ENCODE measurements at regions not wholly inside any gene's neighbourhood (a gene's known extent, or its start where the extent isn't known, plus 50 kb on each side); places are given as distances from the start of the nearest gene placed in this dataset.

- intact Hi-C loops (cut with micrococcal nuclease; ENCODE audit: unreplicated experiment), result no loop called here
- in situ Hi-C loops (cut with HindIII; ENCODE audit: low pct_unique_long_range_greater_than_20kb, low sequenced_read_pairs), result no loop called here
- peak; percentile 90 for ATAC-seq
- H3K27me3 ChIP-seq (ENCODE audit: control insufficient read depth, insufficient read depth, low read length), result no peaks in the 10 kb centered on the region; the same call in 1 of the 2 replicates
- no peak for DNase-seq (ENCODE audit: low read depth, low spot score)
- no peaks in the 10 kb centered on the region for H3K9me3 ChIP-seq (ENCODE audit: control insufficient read depth, insufficient read depth, low read depth, low read length)
- CTCF ChIA-PET, result no interaction called here
- no peak overlapping the region for H3K4me3 ChIP-seq (ENCODE audit: low read depth in 2 of 2, low read length in 2 of 2)
- no peak overlapping the region for H3K27ac ChIP-seq (ENCODE audit: low read length)
- BruUV-seq (replicated peaks), result no TSS peak
- no peaks in the 10 kb centered on the region for H3K4me1 ChIP-seq (ENCODE audit: control insufficient read depth, insufficient read depth, low read length)
- H3K36me3 ChIP-seq (ENCODE audit: control insufficient read depth, insufficient read depth, low read length), result no peaks in the 10 kb centered on the region
- TF ChIP-seq REST (IDR thresholded peaks at IDR 0.05; ENCODE audit: insufficient read depth in 1 of 2, low read depth in 2 of 2, low read length in 1 of 2), result no peak
- no peak for TF ChIP-seq SIN3A (IDR thresholded peaks at IDR 0.05; ENCODE audit: borderline replicate concordance, insufficient read depth, low read depth, low read length)
- TF ChIP-seq TCF7L2 (IDR thresholded peaks at IDR 0.05; ENCODE audit: low read depth, low read length), result no peak
- no peak for TF ChIP-seq POLR2AphosphoS5 (IDR thresholded peaks at IDR 0.05; ENCODE audit: low read depth, low read length)
- no peak for TF ChIP-seq CTCF (IDR thresholded peaks at IDR 0.05)
- POLR2A ChIA-PET, result no interaction called here
Measured at GRCh38 chr11:19441752-19442553, 201.2 kb upstream of the E2F8 start.

GRCh38 chr11:19441288-19441687, 200.5 kb upstream of the E2F8 start:
- no TSS peak for BruUV-seq (replicated peaks)
- POLR2A ChIA-PET, result no interaction called here

More at GRCh38 chr11:19441288-19441687, 200.5 kb upstream of the E2F8 start:
- DNase-seq (ENCODE audit: low read depth, low spot score) (no peak), ATAC-seq (no peak)
- TF ChIP-seq TCF7L2 (IDR thresholded peaks at IDR 0.05; ENCODE audit: low read depth, low read length) (no peak), POLR2AphosphoS5 (IDR thresholded peaks at IDR 0.05; ENCODE audit: low read depth, low read length) (no peak), SIN3A (IDR thresholded peaks at IDR 0.05; ENCODE audit: borderline replicate concordance, insufficient read depth, low read depth, low read length) (no peak), REST (IDR thresholded peaks at IDR 0.05; ENCODE audit: insufficient read depth in 1 of 2, low read depth in 2 of 2, low read length in 1 of 2) (no peak), CTCF (IDR thresholded peaks at IDR 0.05) (no peak)
- Histone ChIP-seq H3K27me3 (ENCODE audit: control insufficient read depth, insufficient read depth, low read length) (peaks cover under 1% of the 10 kb centered on the region; the same call in 1 of the 2 replicates), H3K4me3 (ENCODE audit: low read depth in 2 of 2, low read length in 2 of 2) (no peak overlapping the region), H3K36me3 (ENCODE audit: control insufficient read depth, insufficient read depth, low read length) (no peaks in the 10 kb centered on the region), H3K4me1 (ENCODE audit: control insufficient read depth, insufficient read depth, low read length) (no peaks in the 10 kb centered on the region), H3K9me3 (ENCODE audit: control insufficient read depth, insufficient read depth, low read depth, low read length) (no peaks in the 10 kb centered on the region), H3K27ac (ENCODE audit: low read length) (no peak overlapping the region)
- intact Hi-C loops (cut with micrococcal nuclease; ENCODE audit: unreplicated experiment), result no loop called here
- CTCF ChIA-PET, result no interaction called here
- in situ Hi-C loops (cut with HindIII; ENCODE audit: low pct_unique_long_range_greater_than_20kb, low sequenced_read_pairs), result no loop called here
